ENCODE measurements at regions not wholly inside any gene's neighbourhood (a gene's known extent, or its start where the extent isn't known, plus 50 kb on each side); places are given as distances from the start of the nearest gene placed in this dataset.

DNA sequence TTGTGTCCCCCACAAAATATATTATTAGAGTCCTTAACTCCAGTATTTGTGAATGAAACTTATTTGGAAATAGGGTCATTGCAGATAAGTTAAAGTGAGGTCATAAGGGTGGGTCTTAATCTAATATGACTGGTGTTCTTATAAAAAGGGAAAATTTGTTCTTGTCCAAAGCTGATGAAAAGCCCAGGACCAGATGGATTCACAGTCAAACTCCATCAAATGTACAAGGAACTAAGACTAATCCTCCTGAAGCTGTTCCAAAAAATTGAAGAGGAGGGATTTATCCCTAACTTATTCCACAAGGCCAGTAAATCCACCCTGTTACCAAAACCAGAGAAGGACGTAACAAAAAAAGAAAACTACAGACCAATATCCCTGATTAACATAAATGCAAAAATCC is 56.4 kb upstream of the SLIT3 start:
- TF ChIP-seq, protein P1, sequence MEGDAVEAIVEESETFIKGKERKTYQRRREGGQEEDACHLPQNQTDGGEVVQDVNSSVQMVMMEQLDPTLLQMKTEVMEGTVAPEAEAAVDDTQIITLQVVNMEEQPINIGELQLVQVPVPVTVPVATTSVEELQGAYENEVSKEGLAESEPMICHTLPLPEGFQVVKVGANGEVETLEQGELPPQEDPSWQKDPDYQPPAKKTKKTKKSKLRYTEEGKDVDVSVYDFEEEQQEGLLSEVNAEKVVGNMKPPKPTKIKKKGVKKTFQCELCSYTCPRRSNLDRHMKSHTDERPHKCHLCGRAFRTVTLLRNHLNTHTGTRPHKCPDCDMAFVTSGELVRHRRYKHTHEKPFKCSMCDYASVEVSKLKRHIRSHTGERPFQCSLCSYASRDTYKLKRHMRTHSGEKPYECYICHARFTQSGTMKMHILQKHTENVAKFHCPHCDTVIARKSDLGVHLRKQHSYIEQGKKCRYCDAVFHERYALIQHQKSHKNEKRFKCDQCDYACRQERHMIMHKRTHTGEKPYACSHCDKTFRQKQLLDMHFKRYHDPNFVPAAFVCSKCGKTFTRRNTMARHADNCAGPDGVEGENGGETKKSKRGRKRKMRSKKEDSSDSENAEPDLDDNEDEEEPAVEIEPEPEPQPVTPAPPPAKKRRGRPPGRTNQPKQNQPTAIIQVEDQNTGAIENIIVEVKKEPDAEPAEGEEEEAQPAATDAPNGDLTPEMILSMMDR (IDR thresholded peaks at IDR 0.05), result no peak
- no peaks in the 10 kb centered on the region for H3K36me3 ChIP-seq (ENCODE audit: control insufficient read depth, insufficient read depth, low read length)
- H3K27ac ChIP-seq (ENCODE audit: low read length), result no peak overlapping the region
- Mint-ChIP-seq H3K9me3 (no peaks in the 10 kb centered on the region), H3K27me3 (ENCODE audit: low read depth in 2 of 2) (peaks cover 16 to 19% of the 10 kb centered on the region in 2 donors), H3K4me1 (no peaks in the 10 kb centered on the region), H3K36me3 (no peaks in the 10 kb centered on the region), H3K4me3 (no peak overlapping the region), H3K27ac (no peak overlapping the region)
- no peak for ATAC-seq
- peaks cover 4% of the 10 kb centered on the region for H3K27me3 ChIP-seq (ENCODE audit: control insufficient read depth, insufficient read depth, low read length)
- H3K4me1 ChIP-seq (ENCODE audit: control insufficient read depth, insufficient read depth, low read length), result no peaks in the 10 kb centered on the region
- no peak overlapping the region for H3K4me3 ChIP-seq (ENCODE audit: low read length)
- intact Hi-C loops (cut with micrococcal nuclease), result no loop called here
- no peaks in the 10 kb centered on the region for H3K9me3 ChIP-seq (ENCODE audit: control insufficient read depth, insufficient read depth, low read length)
- no peak for DNase-seq
- 100% methylated on average over 1 of the region's 1 CpG for WGBS (ENCODE audit: insufficient coverage)

GRCh38 chr5:169356811-169357210 is 55.9 kb upstream of the SLIT3 start:
- no peaks in the 10 kb centered on the region for H3K4me1 ChIP-seq (ENCODE audit: control insufficient read depth, insufficient read depth, low read length)
- H3K4me3 Mint-ChIP-seq, result no peak overlapping the region
- H3K36me3 Mint-ChIP-seq, result no peaks in the 10 kb centered on the region
- DNase-seq (no peak), ATAC-seq (no peak)
- no peaks in the 10 kb centered on the region for H3K9me3 Mint-ChIP-seq
- no peaks in the 10 kb centered on the region for H3K4me1 Mint-ChIP-seq
- no peak overlapping the region for H3K27ac ChIP-seq (ENCODE audit: low read length)
- no peaks in the 10 kb centered on the region for H3K9me3 ChIP-seq (ENCODE audit: control insufficient read depth, insufficient read depth, low read length)
- TF ChIP-seq, protein P1 (IDR thresholded peaks at IDR 0.05), result no peak
- intact Hi-C loops (cut with micrococcal nuclease), result no loop called here
- no peak overlapping the region for H3K4me3 ChIP-seq (ENCODE audit: low read length)
- no peak overlapping the region for H3K27ac Mint-ChIP-seq
- peaks cover 4% of the 10 kb centered on the region for H3K27me3 ChIP-seq (ENCODE audit: control insufficient read depth, insufficient read depth, low read length)
- peaks cover 16 to 19% of the 10 kb centered on the region in 2 donors for H3K27me3 Mint-ChIP-seq (ENCODE audit: low read depth in 2 of 2)
- H3K36me3 ChIP-seq (ENCODE audit: control insufficient read depth, insufficient read depth, low read length), result no peaks in the 10 kb centered on the region

GRCh38 chr5:169356181-169356580 is 55.2 kb upstream of the SLIT3 start:
- no peak overlapping the region for H3K4me3 Mint-ChIP-seq
- Histone ChIP-seq H3K36me3 (ENCODE audit: control insufficient read depth, insufficient read depth, low read length) (no peaks in the 10 kb centered on the region), H3K4me3 (ENCODE audit: low read length) (no peak overlapping the region), H3K9me3 (ENCODE audit: control insufficient read depth, insufficient read depth, low read length) (no peaks in the 10 kb centered on the region), H3K27ac (ENCODE audit: low read length) (no peak overlapping the region), H3K27me3 (ENCODE audit: control insufficient read depth, insufficient read depth, low read length) (peaks cover 4% of the 10 kb centered on the region), H3K4me1 (ENCODE audit: control insufficient read depth, insufficient read depth, low read length) (no peaks in the 10 kb centered on the region)
- 89% methylated on average over 1 of the region's 1 CpG for WGBS (ENCODE audit: insufficient coverage)
- no peak overlapping the region for H3K27ac Mint-ChIP-seq
- no peaks in the 10 kb centered on the region for H3K4me1 Mint-ChIP-seq
- peaks cover 16 to 19% of the 10 kb centered on the region in 2 donors for H3K27me3 Mint-ChIP-seq (ENCODE audit: low read depth in 2 of 2)
- TF ChIP-seq, protein P1 (IDR thresholded peaks at IDR 0.05), result no peak
- no peaks in the 10 kb centered on the region for H3K36me3 Mint-ChIP-seq
- H3K9me3 Mint-ChIP-seq, result no peaks in the 10 kb centered on the region
- ATAC-seq (no peak), DNase-seq (no peak)
- intact Hi-C loops (cut with micrococcal nuclease), result no loop called here

DNA sequence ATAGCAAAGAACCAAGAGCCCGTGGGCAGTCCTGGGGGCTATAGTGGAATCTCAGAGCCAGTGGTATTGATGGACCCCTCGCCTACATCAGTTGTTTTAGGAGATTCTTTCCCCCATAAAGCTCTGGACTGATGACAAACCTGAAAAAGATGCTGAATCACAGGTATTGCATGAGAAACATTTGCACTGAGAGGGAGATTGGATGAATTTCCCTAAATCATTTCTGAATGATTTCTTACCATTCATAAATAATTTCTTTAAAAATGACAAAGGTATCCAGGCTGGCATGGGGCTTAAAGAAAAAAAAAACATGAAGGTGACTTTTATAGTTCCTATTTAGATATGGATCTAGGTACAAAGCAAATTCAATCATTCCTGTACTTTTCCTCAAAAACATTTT is 54.0 kb upstream of the SLIT3 start:
- DNase-seq, result no peak
- no peak overlapping the region for H3K4me3 ChIP-seq (ENCODE audit: low read length)
- no peak overlapping the region for H3K4me3 Mint-ChIP-seq
- peaks cover 13 to 19% of the 10 kb centered on the region in 2 donors for H3K27me3 Mint-ChIP-seq (ENCODE audit: low read depth in 2 of 2)
- no peaks in the 10 kb centered on the region for H3K4me1 Mint-ChIP-seq
- H3K9me3 ChIP-seq (ENCODE audit: control insufficient read depth, insufficient read depth, low read length), result no peaks in the 10 kb centered on the region
- TF ChIP-seq, protein P1 (IDR thresholded peaks at IDR 0.05), result no peak
- no peaks in the 10 kb centered on the region for H3K4me1 ChIP-seq (ENCODE audit: control insufficient read depth, insufficient read depth, low read length)
- no peak overlapping the region for H3K27ac Mint-ChIP-seq
- no peaks in the 10 kb centered on the region for H3K9me3 Mint-ChIP-seq
- 70% methylated on average over 2 of the region's 2 CpGs for WGBS (ENCODE audit: insufficient coverage)
- peaks cover 4% of the 10 kb centered on the region for H3K27me3 ChIP-seq (ENCODE audit: control insufficient read depth, insufficient read depth, low read length)
- H3K27ac ChIP-seq (ENCODE audit: low read length), result no peak overlapping the region
- intact Hi-C loops (cut with micrococcal nuclease), result no loop called here
- no peaks in the 10 kb centered on the region for H3K36me3 ChIP-seq (ENCODE audit: control insufficient read depth, insufficient read depth, low read length)
- no peak for ATAC-seq
- H3K36me3 Mint-ChIP-seq, result no peaks in the 10 kb centered on the region

Data from natural killer cell (primary cell).